ENCODE measurements at regions not wholly inside any gene's neighbourhood (a gene's known extent, or its start where the extent isn't known, plus 50 kb on each side); places are given as distances from the start of the nearest gene placed in this dataset.

DNA sequence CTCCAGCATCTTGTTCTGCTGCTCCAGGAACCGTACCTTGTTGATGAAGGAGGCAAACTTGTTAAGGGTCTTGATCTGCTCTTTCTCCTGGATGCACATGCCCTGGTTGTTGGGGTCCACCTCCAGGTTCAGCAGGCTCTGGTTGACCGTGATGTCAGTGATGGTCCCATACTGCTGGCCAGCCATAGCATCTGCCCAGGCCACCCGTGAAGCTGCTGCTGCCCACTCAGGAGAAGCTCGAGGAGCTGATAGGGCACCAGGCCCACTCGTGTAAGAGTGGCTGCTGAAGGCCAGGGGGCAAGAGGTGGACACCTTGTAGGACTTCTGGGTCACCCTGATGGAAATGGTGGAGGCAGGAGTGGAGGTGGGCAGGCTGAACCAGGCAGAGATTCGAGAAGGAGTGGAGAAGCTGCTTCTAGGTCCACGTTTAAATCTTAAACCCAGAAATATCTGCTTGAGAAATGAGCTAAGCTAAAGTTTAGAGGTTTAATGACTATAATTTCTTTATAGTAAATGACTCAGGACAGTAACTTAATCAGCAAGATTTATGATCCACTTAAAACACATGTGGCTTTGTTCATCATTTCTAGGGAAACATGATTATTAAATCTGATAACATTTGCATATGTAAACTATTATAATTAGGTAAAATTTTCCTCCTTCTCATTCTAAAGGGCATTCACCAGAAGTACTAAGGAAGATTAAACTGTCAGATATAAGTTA is 358.7 kb upstream of the SETBP1 start:
- Histone ChIP-seq H3K27me3 (ENCODE audit: control insufficient read depth in 1 of 2, insufficient read depth in 2 of 2, low read length in 2 of 2) (no peaks in the 10 kb centered on the region), H3K27ac (ENCODE audit: low read depth, low read length) (no peak overlapping the region), H3K9me3 (ENCODE audit: control insufficient read depth in 1 of 2, low read length in 2 of 2) (no peaks in the 10 kb centered on the region), H3K4me3 (ENCODE audit: low read depth in 1 of 2, low read length in 2 of 2) (no peak overlapping the region), H3K36me3 (ENCODE audit: control insufficient read depth in 1 of 2, insufficient read depth in 2 of 2, low read length in 2 of 2) (no peaks in the 10 kb centered on the region), H3K9ac (ENCODE audit: low read depth in 1 of 2, low read length in 2 of 2) (no peak overlapping the region), H3K4me1 (ENCODE audit: control insufficient read depth in 1 of 2, insufficient read depth in 2 of 2, low read length in 2 of 2) (no peaks in the 10 kb centered on the region)

DNA sequence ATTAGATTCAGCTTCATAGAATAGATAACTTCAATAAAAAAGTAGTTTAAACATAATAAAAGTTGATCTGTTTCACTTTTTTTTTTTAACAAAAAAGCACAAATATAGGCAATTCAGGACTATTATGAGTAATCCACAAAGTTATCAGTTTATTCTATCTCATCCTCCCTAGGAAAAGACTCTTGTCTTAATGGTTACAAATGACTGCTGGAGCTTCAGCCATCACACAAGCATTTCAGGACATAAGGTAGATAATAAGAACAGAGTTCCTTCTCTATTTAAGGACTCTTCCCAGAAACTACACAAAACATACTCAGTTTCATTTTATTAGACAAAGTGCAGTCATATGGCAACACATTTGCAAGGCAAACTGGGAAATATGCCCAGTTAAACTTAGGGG is 357.6 kb upstream of the SETBP1 start:
- no peak overlapping the region for H3K27ac ChIP-seq (ENCODE audit: low read depth, low read length)
- no peak overlapping the region for H3K4me3 ChIP-seq (ENCODE audit: low read depth in 1 of 2, low read length in 2 of 2)
- H3K9ac ChIP-seq (ENCODE audit: low read depth in 1 of 2, low read length in 2 of 2) = no peak overlapping the region
- H3K27me3 ChIP-seq (ENCODE audit: control insufficient read depth in 1 of 2, insufficient read depth in 2 of 2, low read length in 2 of 2) = no peaks in the 10 kb centered on the region
- H3K9me3 ChIP-seq (ENCODE audit: control insufficient read depth in 1 of 2, low read length in 2 of 2) = no peaks in the 10 kb centered on the region
- no peaks in the 10 kb centered on the region for H3K36me3 ChIP-seq (ENCODE audit: control insufficient read depth in 1 of 2, insufficient read depth in 2 of 2, low read length in 2 of 2)
- H3K4me1 ChIP-seq (ENCODE audit: control insufficient read depth in 1 of 2, insufficient read depth in 2 of 2, low read length in 2 of 2) = no peaks in the 10 kb centered on the region

DNA sequence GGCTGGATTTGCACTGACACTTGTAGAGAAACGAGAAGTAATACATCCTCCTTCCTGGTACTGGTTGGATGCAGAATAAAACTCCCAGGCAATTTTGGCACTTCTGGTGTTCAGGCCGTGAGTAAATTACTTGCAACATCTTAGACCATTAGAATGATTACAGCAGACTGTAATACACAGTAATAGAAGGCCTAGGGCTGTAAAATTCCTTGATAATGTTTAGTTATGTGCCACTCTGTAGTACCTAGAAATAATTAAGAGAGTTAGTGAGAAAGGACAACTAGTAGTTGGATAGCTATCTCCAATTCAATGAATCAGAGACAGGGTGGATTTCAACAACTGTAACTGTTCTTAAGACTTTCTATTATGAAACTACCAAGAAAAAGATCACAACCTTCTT is 356.3 kb upstream of the SETBP1 start:
- H3K36me3 ChIP-seq (ENCODE audit: control insufficient read depth in 1 of 2, insufficient read depth in 2 of 2, low read length in 2 of 2) = no peaks in the 10 kb centered on the region
- no peak overlapping the region for H3K9ac ChIP-seq (ENCODE audit: low read depth in 1 of 2, low read length in 2 of 2)
- no peaks in the 10 kb centered on the region for H3K27me3 ChIP-seq (ENCODE audit: control insufficient read depth in 1 of 2, insufficient read depth in 2 of 2, low read length in 2 of 2)
- H3K27ac ChIP-seq (ENCODE audit: low read depth, low read length) = no peak overlapping the region
- H3K4me3 ChIP-seq (ENCODE audit: low read depth in 1 of 2, low read length in 2 of 2) = no peak overlapping the region
- no peaks in the 10 kb centered on the region for H3K4me1 ChIP-seq (ENCODE audit: control insufficient read depth in 1 of 2, insufficient read depth in 2 of 2, low read length in 2 of 2)
- no peaks in the 10 kb centered on the region for H3K9me3 ChIP-seq (ENCODE audit: control insufficient read depth in 1 of 2, low read length in 2 of 2)

DNA sequence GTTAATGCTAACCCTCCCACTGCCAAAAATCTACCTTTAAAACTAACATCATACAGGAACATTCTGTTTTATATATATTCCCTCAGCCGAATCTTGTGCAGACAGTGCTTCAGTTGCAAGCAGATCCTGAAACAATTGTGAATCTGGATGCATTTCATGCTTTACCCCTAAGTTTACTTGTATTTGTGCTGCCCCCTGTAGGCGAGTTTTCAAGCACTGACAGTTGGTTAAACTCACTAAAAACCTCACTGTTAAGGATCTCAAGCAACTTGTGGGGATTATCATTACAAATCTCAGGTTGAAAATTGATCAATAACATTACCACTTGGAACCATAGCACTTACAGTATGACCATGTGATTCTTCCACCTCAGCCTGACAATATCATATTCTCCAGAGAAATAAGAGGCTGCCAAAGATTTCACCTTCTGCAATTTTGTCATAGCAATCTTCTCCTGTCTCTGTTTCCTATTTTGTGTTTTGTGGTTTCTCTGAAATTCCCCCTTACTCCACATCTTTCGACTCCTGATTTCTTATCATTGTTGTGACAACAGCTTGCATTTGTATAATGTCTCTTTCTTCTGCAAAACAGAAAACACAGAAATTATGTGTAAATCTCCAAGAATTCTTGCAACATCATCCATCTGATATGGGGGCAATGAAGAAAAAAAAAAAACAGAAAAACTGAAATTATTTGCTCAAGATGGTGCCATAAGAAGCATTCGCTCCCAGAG is 354.6 kb upstream of the SETBP1 start:
- H3K4me3 ChIP-seq (ENCODE audit: low read depth in 1 of 2, low read length in 2 of 2) = no peak overlapping the region
- no peak overlapping the region for H3K27ac ChIP-seq (ENCODE audit: low read depth, low read length)
- H3K36me3 ChIP-seq (ENCODE audit: control insufficient read depth in 1 of 2, insufficient read depth in 2 of 2, low read length in 2 of 2) = no peaks in the 10 kb centered on the region
- no peaks in the 10 kb centered on the region for H3K4me1 ChIP-seq (ENCODE audit: control insufficient read depth in 1 of 2, insufficient read depth in 2 of 2, low read length in 2 of 2)
- H3K9me3 ChIP-seq (ENCODE audit: control insufficient read depth in 1 of 2, low read length in 2 of 2) = no peaks in the 10 kb centered on the region
- no peak overlapping the region for H3K9ac ChIP-seq (ENCODE audit: low read depth in 1 of 2, low read length in 2 of 2)
- no peaks in the 10 kb centered on the region for H3K27me3 ChIP-seq (ENCODE audit: control insufficient read depth in 1 of 2, insufficient read depth in 2 of 2, low read length in 2 of 2)

DNA sequence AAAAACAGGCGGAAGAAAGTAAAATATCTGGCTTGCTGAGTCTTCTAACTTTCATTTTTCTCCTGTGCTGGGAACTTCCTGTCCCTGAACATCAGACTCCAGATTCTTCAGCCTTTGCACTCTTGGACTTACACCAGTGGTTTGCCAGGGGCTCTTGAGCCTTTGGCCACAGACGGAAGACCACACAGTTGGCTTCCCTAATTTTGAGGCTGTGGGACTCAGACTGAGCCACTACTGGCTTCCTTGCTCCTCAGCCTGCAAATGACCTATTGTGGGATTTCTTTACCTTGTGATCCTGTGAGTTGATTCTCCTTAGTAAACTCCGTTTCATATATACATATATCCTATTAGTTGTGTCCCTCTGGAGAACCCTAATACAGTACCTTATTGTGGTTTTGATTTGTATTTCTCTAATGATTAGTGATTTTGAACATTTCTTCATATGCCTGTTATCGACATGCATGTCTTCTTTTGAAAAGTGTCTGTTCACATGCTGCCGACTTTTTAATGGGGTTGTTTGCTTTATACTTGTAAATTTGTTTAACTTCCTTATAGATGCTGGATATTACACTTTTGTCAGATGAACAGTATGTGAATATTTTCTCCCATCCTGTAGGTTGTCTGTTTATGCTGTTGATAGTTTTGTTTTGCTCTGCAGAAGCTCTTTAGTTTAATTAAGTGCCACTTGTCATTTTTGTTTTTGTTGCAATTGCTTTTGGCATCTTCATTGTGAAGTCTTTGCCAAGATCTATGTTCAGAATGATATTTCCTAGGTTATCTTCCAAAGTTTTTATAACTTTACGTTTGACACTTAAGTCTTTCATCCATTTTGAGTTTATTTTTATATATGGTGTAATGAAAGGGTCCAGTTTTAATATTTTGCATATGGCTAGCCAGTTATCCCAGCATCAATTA is 348.8 kb upstream of the SETBP1 start:
- Histone ChIP-seq H3K4me1 (ENCODE audit: control insufficient read depth in 1 of 2, insufficient read depth in 2 of 2, low read length in 2 of 2) (no peaks in the 10 kb centered on the region), H3K4me3 (ENCODE audit: low read depth in 1 of 2, low read length in 2 of 2) (no peak overlapping the region), H3K9me3 (ENCODE audit: control insufficient read depth in 1 of 2, low read length in 2 of 2) (no peaks in the 10 kb centered on the region), H3K27me3 (ENCODE audit: control insufficient read depth in 1 of 2, insufficient read depth in 2 of 2, low read length in 2 of 2) (no peaks in the 10 kb centered on the region), H3K36me3 (ENCODE audit: control insufficient read depth in 1 of 2, insufficient read depth in 2 of 2, low read length in 2 of 2) (no peaks in the 10 kb centered on the region), H3K9ac (ENCODE audit: low read depth in 1 of 2, low read length in 2 of 2) (no peak overlapping the region), H3K27ac (ENCODE audit: low read depth, low read length) (no peak overlapping the region)

DNA sequence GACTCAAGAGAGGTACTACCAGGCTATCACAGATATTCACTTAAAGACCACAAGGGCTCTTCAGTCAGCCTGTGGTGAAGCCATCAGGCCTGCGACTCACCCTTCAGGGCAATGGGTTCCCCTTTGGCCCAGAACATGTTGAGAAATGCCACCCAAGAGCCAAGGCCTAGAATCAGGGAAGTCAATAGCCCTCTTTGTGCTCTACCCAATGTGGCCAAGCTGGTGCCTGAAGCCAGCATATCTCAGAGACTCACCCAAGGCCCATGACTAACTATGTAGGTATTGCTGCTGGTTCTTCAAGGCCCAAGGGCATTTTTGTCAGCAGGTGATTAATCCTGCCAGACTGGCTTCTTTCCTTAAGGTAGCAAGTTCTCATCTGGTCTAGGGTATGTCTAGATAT is 338.9 kb upstream of the SETBP1 start:
- H3K9me3 ChIP-seq (ENCODE audit: control insufficient read depth in 1 of 2, low read length in 2 of 2) = no peaks in the 10 kb centered on the region
- H3K4me3 ChIP-seq (ENCODE audit: low read depth in 1 of 2, low read length in 2 of 2) = no peak overlapping the region
- H3K9ac ChIP-seq (ENCODE audit: low read depth in 1 of 2, low read length in 2 of 2) = no peak overlapping the region
- H3K36me3 ChIP-seq (ENCODE audit: control insufficient read depth in 1 of 2, insufficient read depth in 2 of 2, low read length in 2 of 2) = no peaks in the 10 kb centered on the region
- H3K27me3 ChIP-seq (ENCODE audit: control insufficient read depth in 1 of 2, insufficient read depth in 2 of 2, low read length in 2 of 2) = no peaks in the 10 kb centered on the region
- no peaks in the 10 kb centered on the region for H3K4me1 ChIP-seq (ENCODE audit: control insufficient read depth in 1 of 2, insufficient read depth in 2 of 2, low read length in 2 of 2)
- no peak overlapping the region for H3K27ac ChIP-seq (ENCODE audit: low read depth, low read length)

DNA sequence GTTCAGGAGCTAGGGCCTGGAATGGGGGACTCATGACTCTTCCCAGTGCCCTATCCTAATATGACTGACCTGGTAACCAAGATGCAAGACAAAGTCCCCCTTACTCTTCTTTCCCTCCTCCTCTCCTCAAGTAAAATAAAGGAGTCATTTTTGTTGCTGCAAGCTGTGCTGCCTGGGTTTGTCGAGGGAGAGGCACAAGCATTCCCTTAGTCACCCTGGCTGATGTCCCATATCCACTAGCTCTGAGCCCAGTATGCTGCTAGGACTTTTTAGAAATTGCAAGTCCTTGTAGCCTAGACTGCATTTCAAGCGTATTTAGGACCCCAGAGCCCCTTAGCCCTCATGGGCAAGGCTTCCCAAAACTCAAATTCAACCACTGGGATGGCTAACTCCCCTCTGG is 338.5 kb upstream of the SETBP1 start:
- H3K36me3 ChIP-seq (ENCODE audit: control insufficient read depth in 1 of 2, insufficient read depth in 2 of 2, low read length in 2 of 2) = no peaks in the 10 kb centered on the region
- no peaks in the 10 kb centered on the region for H3K27me3 ChIP-seq (ENCODE audit: control insufficient read depth in 1 of 2, insufficient read depth in 2 of 2, low read length in 2 of 2)
- no peaks in the 10 kb centered on the region for H3K9me3 ChIP-seq (ENCODE audit: control insufficient read depth in 1 of 2, low read length in 2 of 2)
- no peak overlapping the region for H3K9ac ChIP-seq (ENCODE audit: low read depth in 1 of 2, low read length in 2 of 2)
- no peaks in the 10 kb centered on the region for H3K4me1 ChIP-seq (ENCODE audit: control insufficient read depth in 1 of 2, insufficient read depth in 2 of 2, low read length in 2 of 2)
- H3K4me3 ChIP-seq (ENCODE audit: low read depth in 1 of 2, low read length in 2 of 2) = no peak overlapping the region
- H3K27ac ChIP-seq (ENCODE audit: low read depth, low read length) = no peak overlapping the region

DNA sequence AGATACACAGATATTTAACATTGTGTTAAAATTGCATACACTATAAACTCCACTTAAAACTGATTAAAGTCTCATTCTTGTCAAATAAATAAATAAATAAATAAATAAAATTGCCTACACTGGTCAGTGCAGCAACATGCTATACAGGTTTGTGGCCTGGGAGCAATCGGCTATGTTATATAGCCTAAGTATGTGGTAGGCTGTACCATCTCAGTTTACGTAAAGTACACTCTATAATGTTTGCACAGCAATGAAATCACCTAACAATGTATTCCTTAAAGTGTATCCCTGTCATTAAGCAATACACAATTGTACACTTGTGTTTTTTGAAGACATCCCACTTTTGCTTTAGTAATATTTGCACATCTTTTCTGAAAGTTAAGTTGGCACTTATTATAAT is 337.7 kb upstream of the SETBP1 start:
- Histone ChIP-seq H3K9ac (ENCODE audit: low read depth in 1 of 2, low read length in 2 of 2) (no peak overlapping the region), H3K27ac (ENCODE audit: low read depth, low read length) (no peak overlapping the region), H3K4me3 (ENCODE audit: low read depth in 1 of 2, low read length in 2 of 2) (no peak overlapping the region), H3K27me3 (ENCODE audit: control insufficient read depth in 1 of 2, insufficient read depth in 2 of 2, low read length in 2 of 2) (no peaks in the 10 kb centered on the region), H3K4me1 (ENCODE audit: control insufficient read depth in 1 of 2, insufficient read depth in 2 of 2, low read length in 2 of 2) (no peaks in the 10 kb centered on the region), H3K9me3 (ENCODE audit: control insufficient read depth in 1 of 2, low read length in 2 of 2) (no peaks in the 10 kb centered on the region), H3K36me3 (ENCODE audit: control insufficient read depth in 1 of 2, insufficient read depth in 2 of 2, low read length in 2 of 2) (no peaks in the 10 kb centered on the region)

DNA sequence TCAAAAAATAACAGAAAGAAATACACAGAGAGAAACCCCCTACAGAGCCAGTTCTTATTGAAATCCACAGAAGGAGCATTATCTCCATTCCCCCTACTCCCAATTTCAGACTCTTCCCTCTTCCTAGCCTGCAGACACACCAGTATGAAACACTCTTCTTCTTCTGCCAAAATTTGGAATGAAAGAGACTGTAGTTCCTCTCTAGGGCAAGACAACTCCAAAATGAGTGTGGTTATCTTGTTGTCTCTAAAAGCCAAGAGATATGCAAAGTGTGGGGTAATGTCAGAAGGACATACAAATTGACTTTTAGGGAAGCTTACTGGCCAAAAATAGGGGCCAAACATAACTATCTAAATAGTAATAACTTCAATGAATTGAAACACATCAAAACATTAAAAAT is 337.1 kb upstream of the SETBP1 start:
- no peak overlapping the region for H3K4me3 ChIP-seq (ENCODE audit: low read depth in 1 of 2, low read length in 2 of 2)
- no peaks in the 10 kb centered on the region for H3K36me3 ChIP-seq (ENCODE audit: control insufficient read depth in 1 of 2, insufficient read depth in 2 of 2, low read length in 2 of 2)
- no peaks in the 10 kb centered on the region for H3K27me3 ChIP-seq (ENCODE audit: control insufficient read depth in 1 of 2, insufficient read depth in 2 of 2, low read length in 2 of 2)
- no peaks in the 10 kb centered on the region for H3K9me3 ChIP-seq (ENCODE audit: control insufficient read depth in 1 of 2, low read length in 2 of 2)
- H3K27ac ChIP-seq (ENCODE audit: low read depth, low read length) = no peak overlapping the region
- H3K9ac ChIP-seq (ENCODE audit: low read depth in 1 of 2, low read length in 2 of 2) = no peak overlapping the region
- H3K4me1 ChIP-seq (ENCODE audit: control insufficient read depth in 1 of 2, insufficient read depth in 2 of 2, low read length in 2 of 2) = no peaks in the 10 kb centered on the region

DNA sequence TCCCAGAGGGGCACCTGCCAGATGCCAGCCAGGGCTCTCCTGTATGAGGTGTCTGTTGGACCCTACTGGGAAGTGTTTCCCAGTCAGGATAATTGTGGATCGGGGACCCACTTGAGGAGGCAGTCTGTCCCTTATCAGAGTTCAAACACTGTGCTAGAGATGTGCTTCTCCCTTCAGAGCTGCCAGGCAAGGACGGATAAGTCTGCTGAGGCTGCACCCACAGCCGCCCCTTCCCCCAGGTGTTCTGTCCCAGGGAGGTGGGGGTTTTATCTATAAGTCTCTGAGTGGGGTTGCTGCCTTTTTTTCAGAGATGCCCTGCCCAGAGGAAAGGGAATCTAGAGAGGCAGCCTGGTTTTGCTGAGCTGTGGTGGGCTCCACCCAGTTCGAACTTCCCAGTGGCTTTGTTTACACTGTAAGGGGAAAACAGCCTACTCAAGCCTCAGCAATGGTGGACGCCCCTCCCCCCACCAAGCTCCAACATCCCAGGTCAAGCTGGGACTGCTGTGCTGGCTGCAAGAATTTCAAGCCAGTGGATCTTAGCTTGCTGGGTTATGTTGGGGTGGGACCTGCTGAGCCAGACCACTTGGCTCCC is 324.0 kb upstream of the SETBP1 start:
- Histone ChIP-seq H3K4me1 (ENCODE audit: control insufficient read depth in 1 of 2, insufficient read depth in 2 of 2, low read length in 2 of 2) (no peaks in the 10 kb centered on the region), H3K9ac (ENCODE audit: low read depth in 1 of 2, low read length in 2 of 2) (no peak overlapping the region), H3K9me3 (ENCODE audit: control insufficient read depth in 1 of 2, low read length in 2 of 2) (no peaks in the 10 kb centered on the region), H3K27ac (ENCODE audit: low read depth, low read length) (no peak overlapping the region), H3K4me3 (ENCODE audit: low read depth in 1 of 2, low read length in 2 of 2) (no peak overlapping the region), H3K27me3 (ENCODE audit: control insufficient read depth in 1 of 2, insufficient read depth in 2 of 2, low read length in 2 of 2) (no peaks in the 10 kb centered on the region), H3K36me3 (ENCODE audit: control insufficient read depth in 1 of 2, insufficient read depth in 2 of 2, low read length in 2 of 2) (no peaks in the 10 kb centered on the region)

Data from duodenal mucosa (tissue), 2 donors.